ENCODE measurements at regions not wholly inside any gene's neighbourhood (a gene's known extent, or its start where the extent isn't known, plus 50 kb on each side); places are given as distances from the start of the nearest gene placed in this dataset.

GRCh38 chr1:232553050-232553754, 76.7 kb downstream of the SIPA1L2 start:
- H3K27ac ChIP-seq (ENCODE audit: low read depth, low read length), result no peak overlapping the region
- 86 to 93% methylated on average over 3 to 12 of the region's 12 CpGs for WGBS, 2 experiments (ENCODE audit: insufficient coverage in 1 of 2, insufficient read length in 1 of 2)
- peaks cover 83% of the 10 kb centered on the region for H3K4me1 Mint-ChIP-seq
- peak; percentile 39 for DNase-seq
- H3K27me3 ChIP-seq (ENCODE audit: control insufficient read depth, insufficient read depth, low read length, poor library complexity, severe bottlenecking), result no peaks in the 10 kb centered on the region
- H3K27ac Mint-ChIP-seq, result peak overlapping the region; percentile 45
- no peaks in the 10 kb centered on the region for H3K27me3 Mint-ChIP-seq (ENCODE audit: insufficient read depth)
- no peak overlapping the region for H3K4me3 Mint-ChIP-seq
- peaks cover 2% of the 10 kb centered on the region for H3K36me3 Mint-ChIP-seq (ENCODE audit: low read depth)
- H3K9me3 ChIP-seq (ENCODE audit: control insufficient read depth, low read length), result no peaks in the 10 kb centered on the region
- H3K9ac ChIP-seq (ENCODE audit: extremely low read depth, low read length, poor library complexity, severe bottlenecking), result no peak overlapping the region
- no peaks in the 10 kb centered on the region for H3K9me3 Mint-ChIP-seq
- H3K36me3 ChIP-seq (ENCODE audit: control insufficient read depth, insufficient read depth, low read length), result peaks cover 11% of the 10 kb centered on the region
- no peak overlapping the region for H3K4me3 ChIP-seq (ENCODE audit: low read length)
- TF ChIP-seq, protein P1, sequence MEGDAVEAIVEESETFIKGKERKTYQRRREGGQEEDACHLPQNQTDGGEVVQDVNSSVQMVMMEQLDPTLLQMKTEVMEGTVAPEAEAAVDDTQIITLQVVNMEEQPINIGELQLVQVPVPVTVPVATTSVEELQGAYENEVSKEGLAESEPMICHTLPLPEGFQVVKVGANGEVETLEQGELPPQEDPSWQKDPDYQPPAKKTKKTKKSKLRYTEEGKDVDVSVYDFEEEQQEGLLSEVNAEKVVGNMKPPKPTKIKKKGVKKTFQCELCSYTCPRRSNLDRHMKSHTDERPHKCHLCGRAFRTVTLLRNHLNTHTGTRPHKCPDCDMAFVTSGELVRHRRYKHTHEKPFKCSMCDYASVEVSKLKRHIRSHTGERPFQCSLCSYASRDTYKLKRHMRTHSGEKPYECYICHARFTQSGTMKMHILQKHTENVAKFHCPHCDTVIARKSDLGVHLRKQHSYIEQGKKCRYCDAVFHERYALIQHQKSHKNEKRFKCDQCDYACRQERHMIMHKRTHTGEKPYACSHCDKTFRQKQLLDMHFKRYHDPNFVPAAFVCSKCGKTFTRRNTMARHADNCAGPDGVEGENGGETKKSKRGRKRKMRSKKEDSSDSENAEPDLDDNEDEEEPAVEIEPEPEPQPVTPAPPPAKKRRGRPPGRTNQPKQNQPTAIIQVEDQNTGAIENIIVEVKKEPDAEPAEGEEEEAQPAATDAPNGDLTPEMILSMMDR (conservative IDR thresholded peaks at IDR 0.05), result no peak
- peaks cover 50% of the 10 kb centered on the region for H3K4me1 ChIP-seq (ENCODE audit: control insufficient read depth, insufficient read depth, low read length)

- WGBS, 2 experiments (ENCODE audit: insufficient coverage in 1 of 2, insufficient read length in 1 of 2), result 78 to 93% methylated on average over 6 to 7 of the region's 7 CpGs
Observed at GRCh38 chr1:232551386-232551785, 78.5 kb downstream of the SIPA1L2 start.

DNA sequence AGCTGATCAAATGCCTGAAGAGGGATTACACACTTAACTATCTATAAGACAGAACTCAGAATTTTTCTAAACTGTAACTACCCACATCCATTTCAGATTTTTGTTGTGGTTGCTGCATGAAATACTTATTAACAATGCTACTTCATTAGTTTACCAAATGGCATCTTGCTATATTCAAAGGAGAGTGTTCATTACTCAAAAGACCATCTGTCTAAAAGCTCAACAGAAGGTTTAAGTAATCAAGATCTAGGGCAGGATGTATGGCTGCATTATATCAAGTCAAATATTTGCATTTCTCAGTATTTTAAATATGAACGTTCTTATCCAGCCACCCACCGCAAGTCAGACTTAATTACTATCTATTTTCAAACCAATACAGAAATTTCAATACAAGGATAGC, 79.9 kb downstream of the SIPA1L2 start:
- Histone ChIP-seq H3K9me3 (ENCODE audit: control insufficient read depth, low read length) (no peaks in the 10 kb centered on the region), H3K27ac (ENCODE audit: low read depth, low read length) (no peak overlapping the region), H3K4me3 (ENCODE audit: low read length) (no peak overlapping the region), H3K27me3 (ENCODE audit: control insufficient read depth, insufficient read depth, low read length, poor library complexity, severe bottlenecking) (no peaks in the 10 kb centered on the region), H3K36me3 (ENCODE audit: control insufficient read depth, insufficient read depth, low read length) (peaks cover 11% of the 10 kb centered on the region), H3K4me1 (ENCODE audit: control insufficient read depth, insufficient read depth, low read length) (peaks cover 41% of the 10 kb centered on the region), H3K9ac (ENCODE audit: extremely low read depth, low read length, poor library complexity, severe bottlenecking) (no peak overlapping the region)
- Mint-ChIP-seq H3K36me3 (ENCODE audit: low read depth) (peaks cover 2% of the 10 kb centered on the region), H3K27ac (no peak overlapping the region), H3K27me3 (ENCODE audit: insufficient read depth) (no peaks in the 10 kb centered on the region), H3K4me1 (peaks cover 68% of the 10 kb centered on the region), H3K9me3 (no peaks in the 10 kb centered on the region), H3K4me3 (no peak overlapping the region)
- WGBS, 2 experiments (ENCODE audit: insufficient coverage in 1 of 2, insufficient read length in 1 of 2), result 80 to 91% methylated on average over 1 to 2 of the region's 2 CpGs
- TF ChIP-seq, protein P1 (conservative IDR thresholded peaks at IDR 0.05), result no peak
- no peak for DNase-seq

More at GRCh38 chr1:232551386-232551785, 78.5 kb downstream of the SIPA1L2 start:
- Mint-ChIP-seq H3K27me3 (ENCODE audit: insufficient read depth) (no peaks in the 10 kb centered on the region), H3K4me1 (peaks cover 82% of the 10 kb centered on the region), H3K9me3 (no peaks in the 10 kb centered on the region), H3K4me3 (no peak overlapping the region), H3K27ac (peak overlapping the region; percentile 74), H3K36me3 (ENCODE audit: low read depth) (peaks cover 2% of the 10 kb centered on the region)
- DNase-seq, result no peak
- TF ChIP-seq, protein P1 (conservative IDR thresholded peaks at IDR 0.05), result no peak
- Histone ChIP-seq H3K4me3 (ENCODE audit: low read length) (no peak overlapping the region), H3K36me3 (ENCODE audit: control insufficient read depth, insufficient read depth, low read length) (peaks cover 11% of the 10 kb centered on the region), H3K9ac (ENCODE audit: extremely low read depth, low read length, poor library complexity, severe bottlenecking) (no peak overlapping the region), H3K9me3 (ENCODE audit: control insufficient read depth, low read length) (no peaks in the 10 kb centered on the region), H3K27me3 (ENCODE audit: control insufficient read depth, insufficient read depth, low read length, poor library complexity, severe bottlenecking) (no peaks in the 10 kb centered on the region), H3K27ac (ENCODE audit: low read depth, low read length) (peak overlapping the region; percentile 13), H3K4me1 (ENCODE audit: control insufficient read depth, insufficient read depth, low read length) (peaks cover 50% of the 10 kb centered on the region)

All from endodermal cell (in vitro differentiated cells).